ENCODE measurements at regions not wholly inside any gene's neighbourhood (a gene's known extent, or its start where the extent isn't known, plus 50 kb on each side); places are given as distances from the start of the nearest gene placed in this dataset.

- DNase-seq, result no peak
These were observed 60.6 kb upstream of the DIO3 start for GRCh38 chr14:101500681-101501080.

GRCh38 chr14:101501341-101501740, 60.0 kb upstream of the DIO3 start:
- no peak for DNase-seq

- no peak for DNase-seq
These were observed 59.3 kb upstream of the DIO3 start for GRCh38 chr14:101501858-101502615.

GRCh38 chr14:101502761-101503392, 58.4 kb upstream of the DIO3 start:
- DNase-seq, result no peak

GRCh38 chr14:101503431-101504095, 57.7 kb upstream of the DIO3 start:
- DNase-seq, result no peak

- no peak for DNase-seq
These were observed 57.0 kb upstream of the DIO3 start for GRCh38 chr14:101504096-101504948.

- no peak for DNase-seq
These were observed 55.9 kb upstream of the DIO3 start for GRCh38 chr14:101505236-101505970.

GRCh38 chr14:101506211-101506925, 54.9 kb upstream of the DIO3 start:
- no peak for DNase-seq

- no peak for DNase-seq
These were observed 54.1 kb upstream of the DIO3 start for GRCh38 chr14:101506926-101507835.

GRCh38 chr14:101507836-101508150, 53.5 kb upstream of the DIO3 start:
- DNase-seq, result no peak

GRCh38 chr14:101508196-101508947, 52.9 kb upstream of the DIO3 start:
- DNase-seq, result no peak

GRCh38 chr14:101508948-101509729, 52.2 kb upstream of the DIO3 start:
- DNase-seq, result no peak

- no peak for DNase-seq
These were observed 51.4 kb upstream of the DIO3 start for GRCh38 chr14:101509730-101510371.

GRCh38 chr14:101511199-101511598, 50.1 kb upstream of the DIO3 start:
- no peak for DNase-seq
